ENCODE measurements at regions not wholly inside any gene's neighbourhood (a gene's known extent, or its start where the extent isn't known, plus 50 kb on each side); places are given as distances from the start of the nearest gene placed in this dataset.

GRCh38 chr3:162584986-162585385, 1088.4 kb downstream of the OTOL1 start:
- TF ChIP-seq CTCF (conservative IDR thresholded peaks at IDR 0.05 in 1 of 2, IDR thresholded peaks at IDR 0.05 in 1 of 2; ENCODE audit: low read depth in 1 of 2, low read length in 2 of 2) (no peak), EZH2 (IDR thresholded peaks at IDR 0.05; ENCODE audit: low read length, missing control alignments) (no peak)
